GM19328 (cell line): ENCODE measurements at regions not wholly inside any gene's neighbourhood (a gene's known extent, or its start where the extent isn't known, plus 50 kb on each side); places are given as distances from the start of the nearest gene placed in this dataset.
"Not testable (repeated sequence)": the region's sequence is repeated elsewhere in the genome, so short reads cannot be mapped to it uniquely, and the experiment has no call there.

ENCODE experiments used
- ATAC-seq: cut with Tn5 transposase; IDR thresholded peaks from one replicate; pipeline ENCODE4 v1.9.1; 2021; ENCODE audit warnings: mild to moderate bottlenecking, moderate library complexity; ENCODE audit not compliant: unreplicated experiment

- ATAC-seq: not testable (repeated sequence)
Measured at GRCh38 chr5:91285062-91285461, 98.1 kb downstream of the ARRDC3 start.

GRCh38 chr5:91283899-91284298 is 99.2 kb downstream of the ARRDC3 start:
- ATAC-seq: no peak

- ATAC-seq: no peak
Measured at GRCh38 chr5:91283326-91283725, 99.8 kb downstream of the ARRDC3 start.

- no peak for ATAC-seq
Measured at GRCh38 chr5:91282210-91282609, 100.9 kb downstream of the ARRDC3 start.

- no peak for ATAC-seq
Measured at GRCh38 chr5:91281401-91281800, 101.7 kb downstream of the ARRDC3 start.

GRCh38 chr5:91280362-91281269 is 102.5 kb downstream of the ARRDC3 start:
- ATAC-seq: peak; percentile 92

GRCh38 chr5:91277840-91278239 is 105.3 kb downstream of the ARRDC3 start:
- no peak for ATAC-seq

GRCh38 chr5:91277093-91277626 is 106.0 kb downstream of the ARRDC3 start:
- ATAC-seq: no peak

- peak; percentile 83 for ATAC-seq
Measured at GRCh38 chr5:91272858-91273257, 110.3 kb downstream of the ARRDC3 start.

GRCh38 chr5:91271999-91272398 is 111.1 kb downstream of the ARRDC3 start:
- ATAC-seq: no peak

GRCh38 chr5:91269198-91269597 is 113.9 kb downstream of the ARRDC3 start:
- no peak for ATAC-seq

GRCh38 chr5:91266184-91266705 is 116.9 kb downstream of the ARRDC3 start:
- ATAC-seq: peak; percentile 48

GRCh38 chr5:91264311-91265051 is 118.6 kb downstream of the ARRDC3 start:
- no peak for ATAC-seq

- no peak for ATAC-seq
Measured at GRCh38 chr5:91263898-91264297, 119.2 kb downstream of the ARRDC3 start.

GRCh38 chr5:91257301-91257700 is 125.8 kb downstream of the ARRDC3 start:
- ATAC-seq: no peak

GRCh38 chr5:91256142-91256524 is 127.0 kb downstream of the ARRDC3 start:
- ATAC-seq: no peak

- ATAC-seq: no peak
Measured at GRCh38 chr5:91255396-91256141, 127.5 kb downstream of the ARRDC3 start.

GRCh38 chr5:91252916-91253315 is 130.2 kb downstream of the ARRDC3 start:
- ATAC-seq: no peak

- ATAC-seq: no peak
Measured at GRCh38 chr5:91245871-91246270, 137.2 kb downstream of the ARRDC3 start.

- ATAC-seq: no peak
Measured at GRCh38 chr5:91245074-91245452, 138.1 kb downstream of the ARRDC3 start.
